GM18858 (cell line): ENCODE measurements at regions not wholly inside any gene's neighbourhood (a gene's known extent, or its start where the extent isn't known, plus 50 kb on each side); places are given as distances from the start of the nearest gene placed in this dataset.
"Not testable (repeated sequence)": the region's sequence is repeated elsewhere in the genome, so short reads cannot be mapped to it uniquely, and the experiment has no call there.

Source experiments
- ATAC-seq: cut with Tn5 transposase; IDR thresholded peaks from one replicate; pipeline ENCODE4 v1.9.1; 2021; ENCODE audit not compliant: unreplicated experiment

- no peak for ATAC-seq
Observed at GRCh38 chr3:177249203-177249602, 51.9 kb upstream of the TBL1XR1 start.

- ATAC-seq, result no peak
Observed at GRCh38 chr3:177250151-177250550, 52.9 kb upstream of the TBL1XR1 start.

GRCh38 chr3:177251755-177252154 lies 54.5 kb upstream of the TBL1XR1 start:
- no peak for ATAC-seq

GRCh38 chr3:177257006-177257405 lies 59.7 kb upstream of the TBL1XR1 start:
- no peak for ATAC-seq

GRCh38 chr3:177257625-177258024 lies 60.3 kb upstream of the TBL1XR1 start:
- no peak for ATAC-seq

- no peak for ATAC-seq
Observed at GRCh38 chr3:177262396-177262795, 65.1 kb upstream of the TBL1XR1 start.

GRCh38 chr3:177263615-177264368 lies 66.5 kb upstream of the TBL1XR1 start:
- no peak for ATAC-seq

GRCh38 chr3:177271811-177272501 lies 74.7 kb upstream of the TBL1XR1 start:
- not testable (repeated sequence) for ATAC-seq

- no peak for ATAC-seq
Observed at GRCh38 chr3:177278016-177278415, 80.7 kb upstream of the TBL1XR1 start.

- no peak for ATAC-seq
Observed at GRCh38 chr3:177279118-177279815, 82.0 kb upstream of the TBL1XR1 start.

GRCh38 chr3:177281292-177282118 lies 84.2 kb upstream of the TBL1XR1 start:
- ATAC-seq, result no peak

- no peak for ATAC-seq
Observed at GRCh38 chr3:177282119-177282655, 84.9 kb upstream of the TBL1XR1 start.

GRCh38 chr3:177283983-177284382 lies 86.7 kb upstream of the TBL1XR1 start:
- no peak for ATAC-seq

GRCh38 chr3:177284383-177284881 lies 87.2 kb upstream of the TBL1XR1 start:
- ATAC-seq, result no peak

- no peak for ATAC-seq
Observed at GRCh38 chr3:177286034-177286433, 88.8 kb upstream of the TBL1XR1 start.

GRCh38 chr3:177287231-177287630 lies 89.9 kb upstream of the TBL1XR1 start:
- ATAC-seq, result no peak

GRCh38 chr3:177290633-177291032 lies 93.4 kb upstream of the TBL1XR1 start:
- no peak for ATAC-seq

- ATAC-seq, result no peak
Observed at GRCh38 chr3:177294221-177294620, 96.9 kb upstream of the TBL1XR1 start.

GRCh38 chr3:177295116-177295515 lies 97.8 kb upstream of the TBL1XR1 start:
- no peak for ATAC-seq

GRCh38 chr3:177299250-177299649 lies 102.0 kb upstream of the TBL1XR1 start:
- no peak for ATAC-seq
